Muscle of arm (tissue), 1 donor: ENCODE measurements at regions not wholly inside any gene's neighbourhood (a gene's known extent, or its start where the extent isn't known, plus 50 kb on each side); places are given as distances from the start of the nearest gene placed in this dataset.

Experiments used
- DNase-seq: peaks from one replicate; pipeline ENCODE4 v3.0.0-alpha.2; 2013

DNA sequence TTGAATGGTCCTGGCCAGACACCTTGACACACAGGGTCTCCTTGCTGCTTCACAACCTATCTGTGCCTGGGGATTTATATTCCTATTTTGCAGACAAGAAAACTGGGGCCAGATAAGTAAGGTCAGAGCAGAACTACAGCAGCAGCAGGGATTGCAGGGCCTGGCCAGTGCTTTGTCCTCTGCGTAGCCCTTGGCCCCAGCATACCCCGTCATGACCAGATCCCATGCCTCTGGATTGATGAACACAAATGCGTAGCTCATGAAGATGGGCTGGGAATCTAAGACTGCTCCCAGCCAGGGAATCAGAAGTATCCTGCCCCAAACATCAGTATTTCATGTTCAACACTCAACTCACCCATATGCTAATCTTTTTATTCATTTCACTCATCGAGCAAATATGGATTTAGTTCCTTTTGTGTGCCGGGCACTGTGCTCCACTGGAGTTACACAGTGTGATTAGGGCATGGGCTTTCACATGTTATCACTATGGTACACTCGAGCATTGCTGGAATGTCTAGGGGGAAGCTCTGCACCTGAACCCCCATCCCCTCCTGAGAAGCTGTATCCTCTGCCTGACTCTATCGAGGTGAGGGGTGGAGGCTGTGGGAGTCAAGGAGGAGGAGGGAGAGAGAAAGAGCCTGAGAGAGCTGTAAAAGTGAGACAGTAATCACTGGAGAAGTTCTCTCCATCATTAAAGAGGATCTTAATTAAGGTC, 143.3 kb downstream of the CYP26B1 start:
- no peak for DNase-seq

GRCh38 chr2:72003796-72004195, 143.9 kb downstream of the CYP26B1 start:
- DNase-seq, result no peak

DNA sequence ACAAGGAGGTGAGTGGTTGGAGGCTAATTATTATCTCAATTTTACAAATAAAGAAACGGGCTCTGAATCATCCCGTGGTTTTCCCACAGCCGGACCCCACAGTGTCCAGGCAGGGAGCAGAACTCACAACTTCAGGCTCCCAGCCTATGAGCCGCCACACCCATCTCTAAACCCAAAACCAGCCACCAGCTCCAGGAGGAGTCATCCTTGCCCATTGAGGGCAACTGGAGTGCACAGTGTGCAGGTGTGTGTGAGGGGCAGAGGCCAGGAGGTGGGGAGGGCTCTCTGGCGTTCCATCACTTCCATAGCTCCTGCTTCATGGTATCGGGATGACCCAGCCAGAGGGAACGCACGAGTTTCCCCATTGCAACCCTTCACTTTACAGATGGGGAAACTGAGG, 144.5 kb downstream of the CYP26B1 start:
- no peak for DNase-seq

DNA sequence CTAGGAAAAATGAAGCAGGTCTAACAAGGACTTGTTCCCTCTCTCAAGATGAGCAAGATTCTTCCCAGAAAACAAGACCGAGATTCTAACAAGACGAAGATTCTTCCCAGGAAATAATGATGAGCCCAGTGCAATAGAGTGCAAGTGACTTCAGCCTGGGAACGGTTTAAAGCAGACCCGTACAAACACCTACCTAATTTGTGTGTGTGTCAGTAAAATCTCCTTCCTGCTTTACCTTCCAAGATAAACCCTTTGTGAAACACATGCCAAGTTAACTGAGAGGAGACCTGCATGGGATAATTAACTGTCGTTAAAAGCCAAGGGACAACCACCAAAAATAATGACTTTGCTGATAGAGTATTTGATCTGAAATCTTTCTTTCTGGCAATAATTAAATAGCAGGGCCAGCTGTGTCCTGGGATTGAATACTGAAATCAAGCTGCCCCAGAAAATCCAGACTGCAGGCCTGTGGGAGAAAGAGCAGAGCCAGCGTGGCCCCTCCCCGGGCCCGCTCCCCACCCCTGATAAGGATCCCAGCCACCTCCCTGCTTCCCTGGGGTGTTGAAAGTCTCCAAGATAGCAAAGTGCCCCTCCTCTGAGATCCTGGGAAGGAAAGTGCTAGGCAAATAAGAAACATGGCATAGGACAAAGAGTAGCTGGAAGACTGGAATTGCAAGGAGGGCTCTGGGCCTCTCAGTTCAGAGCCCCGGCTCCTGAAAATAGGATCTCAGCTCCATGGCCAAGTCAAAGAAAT, 145.5 kb downstream of the CYP26B1 start:
- DNase-seq, result no peak

GRCh38 chr2:72000110-72000509, 147.6 kb downstream of the CYP26B1 start:
- no peak for DNase-seq

DNA sequence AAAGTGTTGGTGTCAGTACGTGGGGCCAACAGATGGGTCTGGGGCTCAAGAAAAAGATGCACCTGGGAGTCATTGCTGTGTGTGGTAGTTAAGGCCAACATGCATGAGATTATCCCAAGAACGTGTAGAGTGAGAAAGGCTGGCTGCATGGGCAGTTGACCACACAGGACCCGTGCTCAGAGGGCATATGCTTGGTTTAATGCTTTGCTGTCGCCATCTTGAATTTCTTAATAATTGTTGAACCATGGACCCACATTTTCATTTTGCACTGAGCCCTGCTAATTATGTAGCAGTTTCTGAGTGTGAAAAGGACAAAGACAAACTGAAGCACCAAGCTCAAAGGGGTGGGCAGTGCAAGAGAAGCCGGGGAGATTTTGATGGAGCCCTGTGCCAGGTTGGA, 148.1 kb downstream of the CYP26B1 start:
- no peak for DNase-seq

GRCh38 chr2:71997843-71998242, 149.8 kb downstream of the CYP26B1 start:
- DNase-seq, result no peak

- no peak for DNase-seq
These were observed 152.5 kb downstream of the CYP26B1 start for GRCh38 chr2:71995067-71995665.

DNA sequence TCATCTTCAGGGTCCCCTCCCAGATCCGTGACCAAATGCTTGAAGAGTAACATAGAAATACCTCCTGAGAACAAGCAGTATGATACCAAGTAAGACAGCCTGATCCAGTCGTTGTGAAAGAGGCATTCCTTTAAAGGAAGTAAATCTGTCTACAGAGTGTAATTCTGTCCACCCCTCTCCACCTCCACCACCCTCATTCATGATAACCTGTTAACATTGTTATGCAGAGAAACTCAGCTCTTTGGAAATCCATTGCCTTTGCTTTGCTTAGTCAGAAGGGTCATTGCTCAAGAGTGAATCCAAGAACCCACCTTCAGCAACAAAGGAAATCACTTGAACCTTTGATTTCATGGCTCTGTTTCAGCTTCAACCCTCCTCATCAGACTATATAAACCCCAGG, 155.6 kb downstream of the CYP26B1 start:
- no peak for DNase-seq

GRCh38 chr2:71991397-71991796, 156.3 kb downstream of the CYP26B1 start:
- no peak for DNase-seq

- DNase-seq, result no peak
These were observed 156.8 kb downstream of the CYP26B1 start for GRCh38 chr2:71990826-71991225.

GRCh38 chr2:71990122-71990521, 157.5 kb downstream of the CYP26B1 start:
- no peak for DNase-seq

DNA sequence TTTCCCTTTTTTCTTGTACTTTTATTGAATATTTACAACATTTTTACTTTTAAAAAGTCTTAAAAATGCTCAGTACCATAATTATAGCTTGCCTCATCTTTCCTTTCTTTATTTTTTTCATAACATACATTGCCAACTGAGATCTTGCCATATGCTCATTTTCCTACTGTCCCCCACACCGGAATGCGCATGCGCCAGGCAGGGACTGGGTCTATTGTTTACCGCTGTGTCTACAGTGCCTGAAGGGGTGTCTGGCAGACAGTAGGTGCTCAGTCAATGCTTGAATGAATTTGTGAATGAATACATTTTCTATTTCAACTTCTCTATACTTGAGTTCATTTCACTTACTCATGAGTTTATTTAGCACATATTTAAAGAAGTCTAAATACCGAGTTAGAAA, 158.0 kb downstream of the CYP26B1 start:
- no peak for DNase-seq

- no peak for DNase-seq
These were observed 159.5 kb downstream of the CYP26B1 start for GRCh38 chr2:71988170-71988569.

DNA sequence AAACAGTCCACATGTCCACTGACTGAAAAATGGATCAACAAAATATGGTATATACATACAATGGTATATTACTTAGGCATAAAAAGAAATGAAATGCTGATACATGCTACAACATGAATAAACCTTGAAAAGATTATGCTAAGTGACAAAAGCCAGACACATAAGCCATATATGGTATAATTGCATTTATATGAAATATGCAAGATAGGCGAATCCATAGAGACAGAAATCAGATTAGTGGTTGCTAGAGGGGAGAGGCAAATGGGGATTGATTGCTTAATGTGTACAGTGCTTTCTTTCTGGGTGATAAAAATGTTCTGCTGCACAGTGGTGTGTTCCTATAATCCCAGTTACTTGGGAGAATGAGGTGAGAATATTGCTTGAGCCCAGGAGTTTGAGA, 171.0 kb downstream of the CYP26B1 start:
- no peak for DNase-seq

- no peak for DNase-seq
These were observed 172.8 kb downstream of the CYP26B1 start for GRCh38 chr2:71974846-71975245.

DNA sequence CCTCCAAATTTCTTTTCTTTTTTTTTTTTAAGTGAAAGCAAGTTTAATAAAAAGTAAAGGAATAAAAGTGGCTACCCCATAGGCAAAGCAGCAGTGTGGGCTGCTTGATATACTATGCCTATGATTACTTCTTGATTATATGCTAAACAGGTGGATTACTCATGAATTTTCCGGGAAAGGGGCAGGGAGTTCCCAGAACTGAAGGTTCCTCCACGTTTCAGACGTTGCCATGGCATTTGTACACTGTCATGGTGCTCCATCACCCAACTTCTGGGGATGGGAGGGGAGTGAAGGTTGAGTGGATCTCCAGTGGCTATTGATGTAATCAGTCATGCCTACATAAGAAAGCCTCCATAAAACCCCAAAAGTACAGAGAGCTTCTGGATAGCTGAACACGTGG, 176.2 kb downstream of the CYP26B1 start:
- no peak for DNase-seq

DNA sequence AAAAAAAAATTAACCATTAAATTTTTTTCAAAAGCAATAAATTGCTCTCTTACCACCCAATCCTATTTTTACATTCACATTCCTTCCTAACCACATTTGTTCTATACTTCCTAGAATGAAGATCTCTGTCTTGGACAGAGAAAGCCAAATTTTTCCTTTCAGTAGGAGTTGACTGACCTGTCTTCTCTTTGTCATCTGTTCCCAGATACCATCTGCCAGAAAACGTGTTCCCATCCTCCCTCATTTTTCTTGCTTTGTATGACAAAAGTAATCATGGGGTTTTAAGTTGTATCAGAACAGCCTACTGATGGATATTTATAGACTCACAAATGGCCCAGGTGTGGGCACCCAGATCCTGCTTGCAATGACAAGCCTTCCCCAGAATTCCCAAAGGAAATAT, 182.1 kb downstream of the CYP26B1 start:
- DNase-seq, result no peak

GRCh38 chr2:71962911-71963694, 184.6 kb downstream of the CYP26B1 start:
- DNase-seq, result no peak

DNA sequence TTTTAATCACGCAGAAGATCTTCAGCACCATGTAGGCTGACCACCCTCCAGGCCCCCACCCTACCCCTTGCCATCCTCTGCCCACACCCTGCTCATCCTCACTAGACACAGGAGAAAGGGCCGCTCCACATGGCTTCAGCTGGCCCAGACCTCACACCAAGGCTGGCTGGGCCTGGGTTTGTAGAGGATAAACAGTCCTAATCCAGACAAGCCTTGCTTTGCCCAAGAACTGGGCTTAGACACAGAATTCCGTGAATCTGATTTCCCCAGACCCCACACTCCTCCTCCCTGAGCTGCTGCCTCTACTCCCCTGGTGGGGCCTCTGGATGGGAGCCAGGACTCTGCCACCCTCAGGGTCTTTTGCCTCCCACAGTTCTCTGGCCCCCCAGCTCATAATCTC, 185.3 kb downstream of the CYP26B1 start:
- no peak for DNase-seq

GRCh38 chr2:71961289-71962027, 186.2 kb downstream of the CYP26B1 start:
- no peak for DNase-seq

DNA sequence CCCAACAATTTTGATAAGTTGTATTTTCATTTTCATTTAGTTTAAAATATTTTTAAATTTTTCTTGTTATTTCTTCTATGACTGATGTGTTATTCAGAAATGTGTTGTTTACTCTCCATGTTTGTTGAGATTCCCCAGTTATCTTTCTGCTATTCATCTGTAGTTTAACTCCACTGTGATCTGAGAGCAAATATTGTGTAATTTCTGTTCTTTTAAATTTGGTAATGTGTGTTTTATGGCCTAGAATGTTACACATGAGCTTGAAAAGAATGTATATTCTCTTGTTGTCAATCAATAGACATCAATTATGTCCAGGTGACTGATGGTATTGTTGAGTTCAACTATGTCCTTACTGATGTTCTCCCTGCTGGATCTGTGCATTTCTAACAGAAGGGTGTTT, 188.2 kb downstream of the CYP26B1 start:
- no peak for DNase-seq
